OCI-LY1 (cell line): ENCODE measurements at regions not wholly inside any gene's neighbourhood (a gene's known extent, or its start where the extent isn't known, plus 50 kb on each side); places are given as distances from the start of the nearest gene placed in this dataset.

ENCODE experiments used
- H2AFZ ChIP-seq: fragments of 200-600 bp; sonication (generic), shearing (Covaris generic); 2 replicates; pipeline ENCODE4 v1.6.0; 2014; ENCODE audit warnings: antibody characterized with exemption, mild to moderate bottlenecking, low read length
- H3F3A ChIP-seq: fragments of 200-600 bp; sonication (generic), shearing (Covaris generic); 2 replicates; pipeline ENCODE4 v1.6.0; 2014; ENCODE audit warnings: mild to moderate bottlenecking, antibody characterized with exemption, low read length, moderate library complexity; ENCODE audit not compliant: insufficient read depth
- H3K27ac ChIP-seq: fragments of 200-600 bp; sonication (generic); 2 replicates; pipeline ENCODE4 v1.5.1; 2014; ENCODE audit warnings: low read length, mixed run types, mild to moderate bottlenecking, low read depth; ENCODE audit not compliant: poor library complexity, severe bottlenecking
- H3K27me3 ChIP-seq: fragments of 200-600 bp; sonication (generic); 2 replicates; pipeline ENCODE4 v1.6.0; 2014; ENCODE audit warnings: antibody characterized with exemption, mild to moderate bottlenecking, low read length, moderate library complexity; ENCODE audit not compliant: insufficient read depth
- H3K36me3 ChIP-seq: fragments of 200-600 bp; sonication (generic); 2 replicates; pipeline ENCODE4 v1.6.1; 2014; ENCODE audit warnings: mild to moderate bottlenecking, antibody characterized with exemption, low read length, moderate library complexity, mixed read lengths; ENCODE audit not compliant: insufficient read depth
- H3K4me1 ChIP-seq: fragments of 200-600 bp; sonication (generic); 2 replicates; pipeline ENCODE4 v1.5.1; 2014; ENCODE audit warnings: mild to moderate bottlenecking, low read length, moderate library complexity; ENCODE audit not compliant: insufficient read depth, severe bottlenecking
- H3K4me2 ChIP-seq: fragments of 200-600 bp; sonication (generic), shearing (Covaris generic); 2 replicates; pipeline ENCODE4 v1.6.1; 2014; ENCODE audit warnings: low read length
- H3K4me3 ChIP-seq: fragments of 200-600 bp; sonication (generic); 2 replicates; pipeline ENCODE4 v1.5.1; 2014; ENCODE audit warnings: low read length, low read depth, mild to moderate bottlenecking, mixed read lengths; ENCODE audit not compliant: poor library complexity, severe bottlenecking
- H3K79me2 ChIP-seq: fragments of 200-600 bp; shearing (Covaris generic); 2 replicates; pipeline ENCODE4 v1.6.1; 2016; ENCODE audit warnings: mixed run types, low read length, mixed read lengths; ENCODE audit not compliant: insufficient read depth
- H3K9ac ChIP-seq: fragments of 200-600 bp; sonication (generic), shearing (Covaris generic); 2 replicates; pipeline ENCODE4 v1.6.1; 2014; ENCODE audit warnings: mild to moderate bottlenecking, low read length, mixed read lengths
- H3K9me2 ChIP-seq: fragments of 200-600 bp; sonication (generic), shearing (Covaris generic); 2 replicates; pipeline ENCODE4 v1.6.1; 2014; ENCODE audit warnings: low read depth, mild to moderate bottlenecking, low read length, mixed read lengths
- H3K9me3 ChIP-seq: fragments of 200-600 bp; shearing (Covaris generic); 2 replicates; pipeline ENCODE4 v1.6.1; 2014; ENCODE audit warnings: low read length, mixed read lengths
- H4K20me1 ChIP-seq: fragments of 200-600 bp; sonication (generic), shearing (Covaris generic); 2 replicates; pipeline ENCODE4 v1.6.0; 2016; ENCODE audit warnings: mild to moderate bottlenecking, low read length; ENCODE audit not compliant: insufficient read depth
- CTCF ChIP-seq: fragments of 200-600 bp; sonication (generic), shearing (Covaris generic); IDR thresholded peaks from 2 replicates; pipeline ENCODE4 v1.5.1; 2017; ENCODE audit warnings: mild to moderate bottlenecking, antibody characterized with exemption, low read length, moderate library complexity, mixed read lengths
- EZH2 ChIP-seq: fragments of 200-600 bp; sonication (generic), shearing (Covaris generic); IDR thresholded peaks from 2 replicates; pipeline ENCODE4 v1.8.0; 2017; ENCODE audit warnings: borderline replicate concordance, mixed run types, mild to moderate bottlenecking, antibody characterized with exemption, low read length, moderate library complexity, mixed read lengths

DNA sequence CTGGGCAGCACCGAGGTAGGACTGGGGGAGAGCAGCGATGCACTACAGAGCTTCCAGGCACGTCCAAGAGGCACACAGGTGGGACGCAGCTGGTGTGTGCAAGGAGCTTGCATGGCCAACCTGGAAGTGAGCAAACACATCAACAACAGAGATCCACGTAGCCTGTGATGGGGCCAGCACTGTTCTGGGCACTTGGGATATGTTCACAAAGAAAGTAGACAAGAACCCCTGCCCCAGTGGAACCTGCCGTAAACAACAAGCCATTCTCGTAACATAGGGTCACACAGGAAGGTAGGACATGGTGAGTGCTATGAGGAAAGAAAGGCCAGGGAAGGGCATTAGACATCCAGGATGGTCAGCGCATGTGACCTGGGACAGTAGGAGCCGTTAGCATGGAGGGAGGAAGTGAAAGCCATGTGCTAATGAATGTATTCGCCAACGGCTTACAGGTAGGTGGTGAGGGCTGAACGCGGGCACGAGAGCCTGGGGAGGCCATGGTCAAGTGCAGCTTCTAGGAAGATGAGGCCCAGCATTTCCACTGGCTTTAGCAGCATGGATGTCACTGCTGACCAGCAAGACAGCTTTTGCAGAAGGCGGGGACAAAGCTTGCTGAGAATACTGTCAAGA is 105.5 kb downstream of the TEX26 start:
- Histone ChIP-seq H3K9ac (no peak overlapping the region), H3K4me2 (no peak overlapping the region), H3F3A (no peaks in the 10 kb centered on the region), H3K27ac (no peak overlapping the region), H3K36me3 (no peaks in the 10 kb centered on the region), H3K4me3 (no peak overlapping the region), H4K20me1 (no peaks in the 10 kb centered on the region), H3K9me2 (no peaks in the 10 kb centered on the region), H3K27me3 (no peaks in the 10 kb centered on the region), H2AFZ (no peak overlapping the region), H3K9me3 (no peaks in the 10 kb centered on the region), H3K4me1 (peaks cover 4% of the 10 kb centered on the region), H3K79me2 (no peaks in the 10 kb centered on the region)
- no peak for TF ChIP-seq EZH2
- no peak for TF ChIP-seq CTCF

GRCh38 chr13:31036731-31037695 is 104.6 kb downstream of the TEX26 start:
- Histone ChIP-seq H3K4me3 (no peak overlapping the region), H2AFZ (no peak overlapping the region), H3K79me2 (no peaks in the 10 kb centered on the region), H4K20me1 (no peaks in the 10 kb centered on the region), H3F3A (no peaks in the 10 kb centered on the region), H3K4me2 (no peak overlapping the region), H3K9ac (no peak overlapping the region), H3K9me2 (no peaks in the 10 kb centered on the region), H3K36me3 (no peaks in the 10 kb centered on the region), H3K27ac (no peak overlapping the region), H3K4me1 (peaks cover 4% of the 10 kb centered on the region), H3K9me3 (no peaks in the 10 kb centered on the region), H3K27me3 (no peaks in the 10 kb centered on the region)
- TF ChIP-seq CTCF (no peak), EZH2 (no peak)

DNA sequence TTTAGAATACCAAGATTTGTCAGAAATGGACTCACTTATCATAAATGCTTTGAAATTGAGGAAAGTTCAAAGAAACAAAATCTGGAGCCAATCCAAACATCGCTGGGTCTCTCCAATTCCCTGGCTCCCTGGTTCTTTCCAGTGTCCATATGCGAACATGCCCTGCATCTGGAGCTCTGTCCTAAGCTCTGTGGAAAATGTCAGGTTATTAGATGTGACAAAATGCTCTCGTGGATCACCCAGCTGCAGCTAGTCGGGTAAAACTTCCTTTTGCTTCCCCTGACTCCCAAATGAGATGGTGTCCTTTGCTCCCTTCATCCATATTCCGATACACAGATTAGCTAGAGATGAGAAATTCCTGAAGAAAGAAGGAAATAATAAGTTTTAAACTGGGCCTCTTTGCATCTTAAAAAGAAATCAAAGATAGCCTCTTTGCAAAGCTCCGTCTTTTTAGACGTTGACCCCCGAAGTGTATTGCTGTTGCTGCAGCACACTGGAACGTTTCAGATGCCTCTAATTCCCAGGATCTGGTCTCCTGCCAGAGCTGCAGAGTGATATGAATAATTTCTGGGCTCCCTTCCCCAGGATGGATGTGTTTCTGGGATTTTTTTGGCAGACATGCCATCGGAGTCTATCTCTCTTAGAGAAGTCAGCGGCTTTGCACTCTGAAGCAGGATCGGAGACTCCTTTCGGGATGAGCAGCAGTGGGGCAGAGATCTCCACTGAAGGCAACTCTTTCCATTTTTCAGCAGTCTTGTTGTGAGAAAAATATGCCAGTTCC is 102.9 kb downstream of the TEX26 start:
- Histone ChIP-seq H3K27ac (no peak overlapping the region), H3F3A (no peaks in the 10 kb centered on the region), H3K9me3 (no peaks in the 10 kb centered on the region), H3K4me3 (no peak overlapping the region), H2AFZ (no peak overlapping the region), H3K4me1 (peaks cover 4% of the 10 kb centered on the region), H3K9me2 (no peaks in the 10 kb centered on the region), H4K20me1 (no peaks in the 10 kb centered on the region), H3K27me3 (no peaks in the 10 kb centered on the region), H3K4me2 (no peak overlapping the region), H3K9ac (no peak overlapping the region), H3K36me3 (no peaks in the 10 kb centered on the region), H3K79me2 (no peaks in the 10 kb centered on the region)
- TF ChIP-seq CTCF (no peak), EZH2 (no peak)
